B cell (primary cell): ENCODE measurements at regions not wholly inside any gene's neighbourhood (a gene's known extent, or its start where the extent isn't known, plus 50 kb on each side); places are given as distances from the start of the nearest gene placed in this dataset.

Experiments used
- ATAC-seq: fragments of 200-7000 bp; cut with Tn5 transposase; one replicate; pipeline ENCODE4 v1.10.0; 2021; ENCODE audit warnings: low read depth, mild to moderate bottlenecking, moderate number of reproducible peaks, moderate library complexity
- CTCF ChIA-PET: fragments of 350-600 bp; sonication (Branson Sonifier 250); formaldehyde crosslinking; loops from one replicate; lab custom pipeline; 2021; ENCODE audit warnings: antibody characterized with exemption, inconsistent platforms; lab: Charles Lee
- POLR2A ChIA-PET: fragments of 350-600 bp; sonication (Branson Sonifier 250); formaldehyde crosslinking; loops from one replicate; lab custom pipeline; 2021; ENCODE audit warnings: antibody characterized with exemption; lab: Charles Lee
- DNase-seq: peaks from one replicate; pipeline ENCODE4 v3.0.0; 2013
- H2AFZ ChIP-seq: 2 replicates; pipeline ENCODE4 v1.6.1; 2012; ENCODE audit warnings: mild to moderate bottlenecking, low read depth, low read length; ENCODE audit not compliant: insufficient read depth, poor library complexity, severe bottlenecking
- H3K27ac ChIP-seq, 2 donors: 1 replicate in 1 of 2; 2 replicates in 1 of 2; pipeline ENCODE4 v1.5.1; 2012 to 2013; ENCODE audit warnings: low read length in 2 of 2, mild to moderate bottlenecking in 2 of 2, moderate library complexity in 1 of 2
- H3K27me3 ChIP-seq, 4 experiments: fragments of 200-600 bp in 1 of 4; sonication (generic) in 1 of 4; replicated peaks in 1 of 4; 1 replicate in 2 of 4; 2 replicates in 2 of 4; pipeline versions ENCODE4 v1.6.1 to v1.7.0; 2013 to 2016; ENCODE audit warnings: low read length in 3 of 4, mild to moderate bottlenecking in 2 of 4, mixed read lengths in 1 of 4, moderate library complexity in 1 of 4; ENCODE audit not compliant: insufficient read depth in 4 of 4, control insufficient read depth in 3 of 4; ENCODE audit errors: control extremely low read depth in 1 of 4
- H3K36me3 ChIP-seq, 2 experiments: replicated peaks in 1 of 2; 1 replicate in 1 of 2; 2 replicates in 1 of 2; pipeline versions ENCODE4 v1.6.1 to v1.7.1; 2013; ENCODE audit warnings: low read length in 1 of 2; ENCODE audit not compliant: insufficient read depth in 2 of 2, control insufficient read depth in 1 of 2; ENCODE audit errors: control extremely low read depth in 1 of 2, extremely low read depth in 1 of 2
- H3K4me1 ChIP-seq, 2 donors: fragments of 200-600 bp in 1 of 2; sonication (generic) in 1 of 2; 1 replicate in 1 of 2; 2 replicates in 1 of 2; pipeline versions ENCODE4 v1.5.1 to v1.6.1; 2013 to 2017; ENCODE audit warnings: low read length in 2 of 2; ENCODE audit not compliant: control insufficient read depth in 2 of 2, insufficient read depth in 2 of 2
- H3K4me2 ChIP-seq: replicated peaks from 2 replicates; pipeline ENCODE3; 2012; ENCODE audit warnings: mild to moderate bottlenecking, low read depth, low read length; ENCODE audit not compliant: poor library complexity, severe bottlenecking
- H3K4me3 ChIP-seq, 5 experiments: fragments of 200-600 bp in 1 of 5; sonication (generic) in 1 of 5; 1 replicate in 3 of 5; 2 replicates in 2 of 5; pipeline versions ENCODE4 v1.5.1 to v1.7.0; 2011 to 2016; ENCODE audit warnings: low read length in 4 of 5, mild to moderate bottlenecking in 4 of 5, low read depth in 2 of 5, control low read depth in 1 of 5, moderate library complexity in 1 of 5; ENCODE audit not compliant: insufficient read depth in 1 of 5; ENCODE audit errors: control extremely low read depth in 1 of 5, extremely low read depth in 1 of 5
- H3K79me2 ChIP-seq: fragments of 200-600 bp; sonication (generic); one replicate; pipeline ENCODE4 v1.6.0; 2016; ENCODE audit warnings: low read length; ENCODE audit not compliant: control insufficient read depth, insufficient read depth
- H3K9ac ChIP-seq: fragments of 200-600 bp; sonication (generic); 2 replicates; pipeline ENCODE4 v1.6.1; 2017; ENCODE audit warnings: mild to moderate bottlenecking, low read length, moderate library complexity
- H3K9me3 ChIP-seq, 3 donors: one replicate each; pipeline versions ENCODE4 v1.6.1 to v1.7.1; 2013; ENCODE audit warnings: low read length in 2 of 3; ENCODE audit not compliant: control insufficient read depth in 2 of 3, insufficient read depth in 1 of 3; ENCODE audit errors: control extremely low read depth in 1 of 3
- H4K20me1 ChIP-seq: 2 replicates; pipeline ENCODE4 v1.6.0; 2012; ENCODE audit warnings: mild to moderate bottlenecking, low read length; ENCODE audit not compliant: insufficient read depth, control insufficient read depth, poor library complexity, severe bottlenecking
- H3K27ac Mint-ChIP-seq: one replicate; pipeline ENCODE4 v1.8.0; 2021; ENCODE audit warnings: mixed read lengths
- H3K27me3 Mint-ChIP-seq: one replicate; pipeline ENCODE4 v1.8.0; 2021; ENCODE audit warnings: mixed read lengths
- H3K4me1 Mint-ChIP-seq: one replicate; pipeline ENCODE4 v1.8.0; 2021; ENCODE audit warnings: mixed read lengths
- H3K4me3 Mint-ChIP-seq: one replicate; pipeline ENCODE4 v1.8.0; 2021; ENCODE audit warnings: mixed read lengths
- H3K9me3 Mint-ChIP-seq: one replicate; pipeline ENCODE4 v1.8.0; 2022; ENCODE audit warnings: mixed read lengths; ENCODE audit not compliant: insufficient read depth
- EZH2 ChIP-seq: IDR thresholded peaks from 2 replicates; pipeline ENCODE4 v1.6.1; 2012; ENCODE audit warnings: borderline replicate concordance, low read depth, mild to moderate bottlenecking, moderate library complexity, low read length; ENCODE audit not compliant: insufficient read depth, poor library complexity, severe bottlenecking
- WGBS: methylation state at CpG from one replicate; pipeline ENCODE4 v1.1.5; 2013; ENCODE audit warnings: missing lambda C conversion rate; ENCODE audit not compliant: insufficient coverage; 5-methylcytosine and 5-hydroxymethylcytosine counted together
- intact Hi-C: fragments of 100-400 bp; cut with micrococcal nuclease; formaldehyde crosslinking; loops from one replicate; pipeline ENCODE4 v1.10.0; 2022
- TF ChIP-seq, protein P1 (sequence below): fragments of 200-600 bp; IDR thresholded peaks from one replicate; pipeline ENCODE4 v1.8.0; 2022; ENCODE audit warnings: antibody characterized with exemption, mild to moderate bottlenecking

GRCh38 chr6:40066372-40066771 is 132.1 kb upstream of the MOCS1 start:
- H3K27ac Mint-ChIP-seq: no peak overlapping the region
- CTCF ChIA-PET: no interaction called here
- H3K4me3 ChIP-seq: no peak overlapping the region

DNA sequence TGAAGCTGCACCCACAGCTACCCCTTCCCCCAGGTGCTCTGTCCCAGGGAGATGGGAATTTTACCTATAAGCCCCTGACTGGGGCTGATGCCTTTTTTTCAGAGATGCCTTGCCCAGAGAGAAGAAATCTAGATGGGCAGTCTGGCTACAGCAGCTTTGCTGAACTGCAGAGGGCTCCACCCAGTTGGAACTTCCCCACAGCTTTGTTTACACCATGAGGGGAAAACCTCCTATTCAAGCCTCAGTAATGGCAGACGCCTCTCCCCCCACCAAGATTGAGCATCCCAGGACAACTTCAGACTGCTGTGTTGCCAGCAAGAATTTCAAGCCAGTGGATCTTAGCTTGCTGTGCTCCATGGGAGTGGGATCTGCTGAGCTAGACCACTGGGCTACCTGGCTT is 122.6 kb upstream of the MOCS1 start:
- no peaks in the 10 kb centered on the region for H4K20me1 ChIP-seq
- Mint-ChIP-seq H3K4me3 (no peak overlapping the region), H3K27ac (no peak overlapping the region), H3K27me3 (no peaks in the 10 kb centered on the region), H3K9me3 (no peaks in the 10 kb centered on the region), H3K4me1 (no peaks in the 10 kb centered on the region)
- no peak for DNase-seq
- CTCF ChIA-PET: no interaction called here
- no peak overlapping the region for H3K27ac ChIP-seq
- H3K36me3 ChIP-seq: no peaks in the 10 kb centered on the region
- H3K4me3 ChIP-seq: no peak overlapping the region
- no peaks in the 10 kb centered on the region for H3K27me3 ChIP-seq
- no peaks in the 10 kb centered on the region for H3K79me2 ChIP-seq
- no peak for ATAC-seq
- TF ChIP-seq, protein P1, sequence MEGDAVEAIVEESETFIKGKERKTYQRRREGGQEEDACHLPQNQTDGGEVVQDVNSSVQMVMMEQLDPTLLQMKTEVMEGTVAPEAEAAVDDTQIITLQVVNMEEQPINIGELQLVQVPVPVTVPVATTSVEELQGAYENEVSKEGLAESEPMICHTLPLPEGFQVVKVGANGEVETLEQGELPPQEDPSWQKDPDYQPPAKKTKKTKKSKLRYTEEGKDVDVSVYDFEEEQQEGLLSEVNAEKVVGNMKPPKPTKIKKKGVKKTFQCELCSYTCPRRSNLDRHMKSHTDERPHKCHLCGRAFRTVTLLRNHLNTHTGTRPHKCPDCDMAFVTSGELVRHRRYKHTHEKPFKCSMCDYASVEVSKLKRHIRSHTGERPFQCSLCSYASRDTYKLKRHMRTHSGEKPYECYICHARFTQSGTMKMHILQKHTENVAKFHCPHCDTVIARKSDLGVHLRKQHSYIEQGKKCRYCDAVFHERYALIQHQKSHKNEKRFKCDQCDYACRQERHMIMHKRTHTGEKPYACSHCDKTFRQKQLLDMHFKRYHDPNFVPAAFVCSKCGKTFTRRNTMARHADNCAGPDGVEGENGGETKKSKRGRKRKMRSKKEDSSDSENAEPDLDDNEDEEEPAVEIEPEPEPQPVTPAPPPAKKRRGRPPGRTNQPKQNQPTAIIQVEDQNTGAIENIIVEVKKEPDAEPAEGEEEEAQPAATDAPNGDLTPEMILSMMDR: no peak
- TF ChIP-seq EZH2: no peak
- POLR2A ChIA-PET: no interaction called here
- H3K4me1 ChIP-seq: no peaks in the 10 kb centered on the region
- H3K9ac ChIP-seq: no peak overlapping the region
- peaks cover 0 to 19% (median 0%) of the 10 kb centered on the region in 3 donors for H3K9me3 ChIP-seq
- no peak overlapping the region for H2AFZ ChIP-seq
- WGBS: 57% methylated on average over 1 of the region's 1 CpG
- intact Hi-C loops: no loop called here
- no peak overlapping the region for H3K4me2 ChIP-seq

More at GRCh38 chr6:40066372-40066771, 132.1 kb upstream of the MOCS1 start:
- H3K4me1 Mint-ChIP-seq: no peaks in the 10 kb centered on the region
- ATAC-seq: no peak
- H3K4me3 Mint-ChIP-seq: no peak overlapping the region
- Histone ChIP-seq H3K9me3 (peaks cover 0 to 12% (median 9%) of the 10 kb centered on the region in 3 donors), H2AFZ (no peak overlapping the region), H3K36me3 (no peaks in the 10 kb centered on the region), H3K4me2 (no peak overlapping the region), H3K9ac (no peak overlapping the region), H3K27me3 (peaks cover 0 to 3% (median 0%) of the 10 kb centered on the region in 4 experiments), H3K27ac (no peak overlapping the region), H3K4me1 (no peaks in the 10 kb centered on the region), H3K79me2 (no peaks in the 10 kb centered on the region), H4K20me1 (no peaks in the 10 kb centered on the region)
- DNase-seq: no peak
- intact Hi-C loops: no loop called here
- no peaks in the 10 kb centered on the region for H3K9me3 Mint-ChIP-seq
- H3K27me3 Mint-ChIP-seq: peaks cover 3% of the 10 kb centered on the region
- no peak for TF ChIP-seq EZH2
- TF ChIP-seq, protein P1: no peak
- POLR2A ChIA-PET: no interaction called here
